ENCODE measurements at regions not wholly inside any gene's neighbourhood (a gene's known extent, or its start where the extent isn't known, plus 50 kb on each side); places are given as distances from the start of the nearest gene placed in this dataset.
A peak's percentile ranks its signal among the peaks of the same experiment; 100 is the strongest.
"Not testable (repeated sequence)": the region's sequence is repeated elsewhere in the genome, so short reads cannot be mapped to it uniquely, and the experiment has no call there.

GRCh38 chr3:90069748-90070147, 962.3 kb downstream of the EPHA3 start:
- no peak for DNase-seq (ENCODE audit: low spot score)

DNA sequence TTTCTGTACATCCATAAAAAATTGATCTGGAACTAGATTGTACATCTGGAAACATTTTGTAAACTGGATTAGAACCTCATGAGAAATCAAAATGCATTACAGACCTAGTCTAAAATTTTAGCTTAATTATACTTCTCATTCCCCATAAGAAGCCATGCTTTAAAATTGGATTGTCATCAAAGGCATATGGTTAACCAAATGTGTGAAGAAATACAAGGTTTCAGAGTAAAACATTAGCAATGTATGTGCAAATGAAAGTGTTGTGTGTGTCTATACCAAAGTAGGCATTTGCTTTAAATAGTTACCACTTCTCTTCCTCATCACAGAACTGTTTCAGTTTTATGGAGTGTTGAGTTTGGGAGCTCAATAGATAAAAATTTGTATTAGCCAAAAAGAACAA, 968.7 kb downstream of the EPHA3 start:
- no peak for DNase-seq (ENCODE audit: low spot score)

GRCh38 chr3:90080988-90081387, 973.6 kb downstream of the EPHA3 start:
- DNase-seq (ENCODE audit: low spot score), result no peak

DNA sequence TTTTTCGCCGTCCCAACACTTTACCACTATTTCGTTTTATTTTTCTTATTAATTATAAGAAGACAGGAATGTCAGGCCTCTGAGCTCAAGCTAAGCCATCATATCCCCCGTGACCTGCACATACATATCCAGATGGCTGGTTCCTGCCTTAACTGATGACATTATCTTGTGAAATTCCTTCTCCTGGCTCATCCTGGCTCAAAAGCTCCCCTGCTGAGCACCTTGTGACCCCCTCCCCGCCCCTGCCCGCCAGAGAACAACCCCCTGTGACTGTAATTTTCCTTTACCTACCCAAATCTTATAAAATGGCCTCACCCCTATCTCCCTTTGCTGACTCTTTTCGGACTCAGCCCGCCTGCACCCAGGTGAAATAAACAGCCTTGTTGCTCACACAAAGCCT, 978.9 kb downstream of the EPHA3 start:
- not testable (repeated sequence) for DNase-seq (ENCODE audit: low spot score)

DNA sequence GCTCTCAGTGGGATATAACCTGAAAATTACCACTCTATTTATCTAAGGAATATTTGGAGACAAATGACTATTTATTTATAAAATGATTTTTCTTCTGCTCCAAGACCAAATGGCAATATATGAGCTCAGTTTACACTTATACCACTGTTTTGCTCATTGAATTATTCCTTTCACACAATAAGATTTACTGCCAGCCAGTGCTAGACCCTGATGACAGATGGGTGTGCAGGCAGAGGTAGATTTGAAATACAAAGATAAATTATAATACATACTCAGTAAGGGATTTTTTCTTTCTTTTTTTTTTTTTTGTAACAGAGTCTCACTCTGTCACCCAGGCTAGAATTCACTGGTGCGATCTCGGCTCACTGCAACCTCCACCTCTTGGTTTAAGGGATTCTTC, 980.3 kb downstream of the EPHA3 start:
- no peak for DNase-seq (ENCODE audit: low spot score)

DNA sequence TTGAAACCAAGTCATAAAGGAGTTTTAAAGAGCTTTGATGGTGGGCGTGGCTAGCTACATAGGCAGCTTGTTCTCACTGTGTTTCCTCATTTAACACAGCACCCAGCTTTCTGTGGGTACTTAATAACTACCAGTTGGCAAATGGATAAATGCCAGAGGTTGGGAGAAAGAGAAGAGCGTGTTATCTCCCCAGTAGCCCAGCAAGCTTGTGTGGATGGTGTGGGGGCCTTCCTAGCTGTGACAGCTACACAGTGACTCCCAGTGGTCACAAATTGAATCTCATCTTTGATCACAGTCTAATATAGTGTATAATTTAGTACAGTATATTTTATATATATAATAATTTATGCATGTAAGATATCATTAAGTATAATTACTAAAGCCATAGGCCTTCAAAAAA, 984.1 kb downstream of the EPHA3 start:
- DNase-seq (ENCODE audit: low spot score), result no peak

GRCh38 chr3:90092994-90093393, 985.6 kb downstream of the EPHA3 start:
- DNase-seq (ENCODE audit: low spot score), result no peak

DNA sequence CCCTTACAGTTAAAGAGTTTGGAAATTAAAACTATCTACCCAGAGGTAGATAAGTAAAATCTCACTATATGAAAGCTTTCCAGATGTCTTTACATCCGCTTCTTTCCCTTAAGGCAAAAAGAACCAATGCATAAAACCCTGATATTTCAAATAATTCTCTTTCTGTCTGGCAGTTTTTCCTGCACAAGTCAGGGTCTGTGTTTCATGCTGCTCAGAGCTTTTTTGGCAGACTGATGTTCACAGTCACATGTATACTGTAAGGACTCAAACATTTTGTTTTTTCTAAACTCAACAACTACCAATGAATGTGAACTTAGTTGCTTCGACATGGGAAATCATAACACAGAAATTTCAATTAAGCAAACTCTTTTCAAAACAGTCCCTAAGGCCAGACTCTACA, 988.4 kb downstream of the EPHA3 start:
- no peak for DNase-seq (ENCODE audit: low spot score)

DNA sequence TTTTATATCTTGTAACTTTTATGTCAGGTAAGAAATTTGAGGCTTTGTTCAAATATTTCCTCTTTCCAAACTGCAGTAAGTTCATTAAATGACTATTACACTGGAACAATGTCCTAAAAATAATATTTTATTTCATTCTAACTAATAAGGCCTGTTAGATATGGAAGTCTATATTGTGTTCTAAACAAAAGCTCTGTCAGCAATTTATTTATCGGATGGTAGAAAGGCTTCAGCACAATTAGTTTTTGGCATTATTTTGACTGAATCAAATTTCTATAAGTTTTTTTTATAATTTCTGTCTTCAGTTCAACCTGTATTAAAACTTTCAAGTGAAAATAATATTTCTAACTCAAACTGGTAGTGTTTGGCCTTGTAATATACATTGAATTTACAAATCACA, 992.1 kb downstream of the EPHA3 start:
- no peak for DNase-seq (ENCODE audit: low spot score)

DNA sequence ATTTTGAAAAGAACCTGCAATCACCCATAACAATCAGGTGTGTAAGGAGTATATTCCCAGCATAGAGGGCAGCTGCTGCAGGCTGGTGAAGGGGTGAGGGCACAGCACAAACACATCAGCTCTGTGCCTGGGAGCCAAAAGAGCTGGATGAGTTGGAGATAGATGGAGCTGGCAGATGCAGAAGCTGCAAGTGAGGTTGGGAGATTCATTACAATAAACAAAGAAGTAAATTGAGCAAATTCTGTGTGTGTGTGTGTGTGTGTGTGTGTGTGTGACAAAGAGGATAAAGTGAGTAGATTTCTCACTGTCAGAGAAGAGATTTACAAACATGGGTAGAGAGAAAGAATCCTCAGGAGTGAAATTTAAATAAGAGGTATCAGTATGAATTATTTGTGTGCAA, 994.7 kb downstream of the EPHA3 start:
- DNase-seq (ENCODE audit: low spot score), result no peak

DNA sequence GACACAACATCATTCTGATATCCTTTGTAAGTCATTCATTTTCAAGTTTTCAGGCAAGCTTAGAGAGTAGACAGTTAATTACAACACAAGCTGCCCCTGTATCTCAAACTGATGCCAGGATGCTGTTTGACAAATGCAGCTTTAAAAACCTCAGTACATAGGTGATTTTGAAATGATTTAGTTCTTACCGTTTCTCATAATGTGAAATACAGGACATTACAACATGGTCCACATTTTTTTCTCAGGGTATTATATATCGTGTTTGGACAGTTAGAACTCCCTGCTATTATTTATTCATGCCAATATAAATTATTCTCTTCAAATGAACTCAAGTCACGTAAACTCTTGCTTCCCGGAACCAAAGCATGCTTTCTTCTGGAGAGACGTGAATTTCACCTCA, 1013.9 kb downstream of the EPHA3 start:
- DNase-seq (ENCODE audit: low spot score), result no peak

- DNase-seq (ENCODE audit: low spot score), result no peak
Observed at GRCh38 chr3:90128391-90128790, 1021.0 kb downstream of the EPHA3 start.

DNA sequence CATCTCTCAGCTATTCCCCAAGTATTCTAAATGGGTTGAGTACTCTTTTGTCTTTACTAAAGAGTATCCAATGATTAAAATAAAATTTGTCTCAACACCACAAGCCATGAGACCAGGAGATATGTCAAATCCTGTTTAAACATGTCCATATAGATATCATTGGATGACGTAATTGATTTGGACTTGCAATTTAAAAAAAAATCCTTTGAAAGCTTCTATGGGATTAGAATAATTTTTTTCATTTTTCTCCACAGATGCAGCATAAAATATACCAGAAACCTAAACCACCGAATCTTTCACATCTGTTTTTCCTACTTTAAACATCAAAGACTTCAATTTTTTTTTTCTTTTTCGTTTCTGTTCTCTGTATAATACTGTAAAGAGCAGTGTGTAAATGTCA, 1022.3 kb downstream of the EPHA3 start:
- DNase-seq (ENCODE audit: low spot score), result no peak

DNA sequence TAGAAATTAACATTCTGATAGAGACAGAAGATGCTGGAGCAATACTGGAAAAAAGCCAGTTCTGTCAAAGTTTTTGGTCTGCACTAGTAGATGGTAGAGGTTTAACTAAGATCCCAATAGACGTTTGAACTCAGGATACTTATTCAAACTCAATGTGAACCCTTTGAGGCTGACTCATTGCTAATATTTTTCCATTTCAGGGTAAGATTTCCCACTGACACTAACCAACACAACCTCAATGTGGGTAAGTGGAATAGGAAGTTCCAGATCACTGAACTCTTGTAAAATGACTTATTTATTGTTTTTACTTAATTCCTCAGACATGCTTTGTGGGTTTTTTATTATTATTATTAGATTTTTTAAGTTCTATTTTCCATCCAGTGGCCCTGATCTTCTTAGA, 1024.8 kb downstream of the EPHA3 start:
- DNase-seq (ENCODE audit: low spot score), result no peak

GRCh38 chr3:90134090-90134489, 1026.7 kb downstream of the EPHA3 start:
- no peak for DNase-seq (ENCODE audit: low spot score)

DNA sequence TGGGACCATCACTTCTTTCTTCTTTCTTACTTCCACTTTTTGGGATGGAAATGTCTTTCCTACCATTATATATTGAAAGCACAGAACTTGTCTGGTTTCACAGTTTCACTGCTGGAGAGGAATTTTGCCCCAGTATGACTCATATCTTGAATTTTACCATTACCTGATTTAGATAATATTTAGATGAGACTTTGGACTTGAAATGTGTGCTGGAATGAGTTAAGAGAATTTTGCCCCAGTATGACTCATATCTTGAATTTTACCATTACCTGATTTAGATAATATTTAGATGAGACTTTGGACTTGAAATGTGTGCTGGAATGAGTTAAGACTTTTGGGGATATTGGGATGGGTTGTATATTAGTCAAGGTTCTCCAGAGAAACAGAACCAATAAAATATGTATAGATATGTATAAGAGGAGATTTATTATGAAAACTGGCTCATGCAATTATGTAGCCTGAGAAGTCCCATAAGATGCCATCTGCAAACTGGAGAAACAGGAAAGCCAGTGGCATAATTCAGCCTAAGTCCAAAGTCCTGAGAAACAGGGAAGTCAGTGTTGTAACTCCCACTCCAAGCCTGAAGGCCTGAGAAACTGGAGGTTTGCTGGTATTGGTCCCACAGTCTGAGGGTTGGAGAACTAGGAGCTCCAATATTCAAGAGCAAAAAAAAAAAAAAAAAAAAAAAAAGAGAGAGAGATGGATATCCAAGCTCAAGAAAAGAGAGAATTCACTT, 1029.2 kb downstream of the EPHA3 start:
- no peak for DNase-seq (ENCODE audit: low spot score)

DNA sequence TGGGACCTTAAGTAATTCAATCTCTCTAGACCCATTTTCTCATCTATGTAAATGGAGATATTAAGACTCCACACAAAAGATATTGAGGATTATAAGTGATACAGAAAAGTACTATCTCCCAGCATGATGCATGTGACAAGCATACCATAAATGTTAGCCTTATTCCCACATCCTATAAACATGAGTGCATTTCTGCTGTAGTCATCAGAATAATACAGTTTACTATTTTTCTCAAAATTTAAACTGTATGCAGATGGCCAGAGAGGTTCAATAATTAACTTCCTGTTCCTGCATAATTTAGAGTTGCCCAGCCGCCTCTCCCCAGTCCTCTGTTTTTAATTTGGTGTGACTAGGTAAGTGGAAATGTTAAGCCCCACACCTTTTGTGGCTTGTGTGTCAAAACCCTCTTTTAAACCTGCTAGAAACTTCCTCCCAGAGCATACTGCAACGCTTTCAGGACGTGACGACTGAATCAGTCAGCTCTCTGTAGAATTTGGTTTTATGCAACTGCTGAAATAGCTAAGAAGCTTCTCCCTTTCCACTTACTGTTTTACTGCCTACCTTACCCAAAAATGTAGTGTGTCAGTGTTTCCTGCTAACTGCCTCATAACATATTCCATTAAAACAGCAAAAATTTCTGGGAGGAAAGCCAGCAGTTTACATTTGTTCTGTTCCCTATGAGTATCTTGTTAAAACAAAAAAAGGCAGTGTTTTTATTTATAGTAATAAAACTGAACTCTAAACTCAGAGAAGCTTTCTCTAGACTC, 1037.9 kb downstream of the EPHA3 start:
- no peak for DNase-seq (ENCODE audit: low spot score)

DNA sequence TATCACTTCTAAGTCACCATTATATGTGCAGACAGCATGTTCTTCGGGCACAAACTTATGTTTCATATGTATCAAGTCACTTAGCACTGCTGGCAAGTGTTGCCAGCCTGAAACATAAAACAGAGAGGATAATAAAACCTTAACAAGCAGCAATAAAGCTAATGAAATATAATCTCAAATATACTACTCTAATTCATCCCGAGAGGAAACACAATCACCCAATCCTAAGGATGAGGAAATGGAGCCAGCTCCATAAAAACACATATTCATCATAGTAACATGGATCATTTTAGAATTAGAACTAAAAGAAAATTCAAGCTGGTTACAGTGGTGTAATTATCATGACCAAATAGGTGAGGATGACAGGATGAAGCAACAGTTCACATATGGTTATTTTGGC, 1072.7 kb downstream of the EPHA3 start:
- no peak for DNase-seq (ENCODE audit: low spot score)

GRCh38 chr3:90180543-90180942, 1073.1 kb downstream of the EPHA3 start:
- no peak for DNase-seq (ENCODE audit: low spot score)

GRCh38 chr3:90182291-90182976, 1075.0 kb downstream of the EPHA3 start:
- peak; percentile 4 for DNase-seq (ENCODE audit: low spot score)

- no peak for DNase-seq (ENCODE audit: low spot score)
Observed at GRCh38 chr3:90184861-90185260, 1077.4 kb downstream of the EPHA3 start.

DNA sequence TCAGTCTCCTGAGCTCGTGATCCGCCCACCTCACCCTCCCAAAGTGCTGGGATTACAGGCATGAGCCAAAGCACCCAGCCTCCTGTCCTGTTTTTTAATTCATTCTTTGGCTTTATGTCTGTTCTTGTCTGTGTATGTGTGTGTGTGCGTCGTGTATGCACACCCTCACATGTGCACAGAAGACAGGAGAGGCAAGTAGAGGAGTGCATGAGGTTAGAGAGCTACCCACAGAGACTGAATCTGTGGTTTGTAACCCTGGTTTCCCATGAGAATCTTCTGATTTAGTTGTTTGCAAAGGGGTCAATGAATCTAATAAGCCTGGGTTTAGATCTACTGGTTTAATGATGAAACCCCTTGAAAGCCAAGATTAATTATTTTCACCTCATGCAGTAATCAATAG, 1090.0 kb downstream of the EPHA3 start:
- not testable (repeated sequence) for DNase-seq (ENCODE audit: low spot score)

DNA sequence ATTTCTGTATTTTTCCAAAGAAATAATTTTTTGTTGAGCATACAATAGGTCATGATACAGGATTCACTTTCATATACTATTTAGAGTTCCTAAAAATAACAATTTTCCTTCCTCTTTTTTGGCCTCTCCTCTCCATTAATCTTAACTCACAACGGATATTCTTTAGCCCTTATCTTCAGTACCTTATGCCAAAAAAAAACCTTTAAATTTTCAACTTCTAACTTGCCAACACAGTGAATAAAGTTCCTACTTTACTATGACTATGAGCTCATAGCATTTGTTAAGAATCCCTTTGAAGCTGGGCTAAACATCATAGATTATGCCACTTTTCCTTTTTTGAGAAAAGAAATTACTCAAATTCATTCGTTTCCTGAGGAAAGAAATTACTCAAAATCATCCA, 1095.5 kb downstream of the EPHA3 start:
- DNase-seq (ENCODE audit: low spot score), result not testable (repeated sequence)

All from cerebellar cortex (tissue), 1 donor.